Lower lobe of right lung (tissue), 2 donors: ENCODE measurements at regions not wholly inside any gene's neighbourhood (a gene's known extent, or its start where the extent isn't known, plus 50 kb on each side); places are given as distances from the start of the nearest gene placed in this dataset.
"Not testable (repeated sequence)": the region's sequence is repeated elsewhere in the genome, so short reads cannot be mapped to it uniquely, and the experiment has no call there.

Source experiments
- ATAC-seq, 2 donors: fragments of 200-7000 bp; cut with Tn5 transposase; one replicate each; pipeline ENCODE4 v1.9.1; 2020 to 2022; ENCODE audit warnings: mild to moderate bottlenecking in 2 of 2, moderate library complexity in 2 of 2
- DNase-seq: peaks from one replicate; pipeline ENCODE4 v3.0.0-alpha.2; 2020
- H3K27ac ChIP-seq: fragments of 200-600 bp; one replicate; pipeline ENCODE4 v1.8.0; 2022
- H3K27me3 ChIP-seq: fragments of 200-600 bp; one replicate; pipeline ENCODE4 v1.8.0; 2022; ENCODE audit warnings: low read depth
- H3K36me3 ChIP-seq: fragments of 200-600 bp; one replicate; pipeline ENCODE4 v1.8.0; 2022; ENCODE audit warnings: mild to moderate bottlenecking
- H3K4me1 ChIP-seq: fragments of 200-600 bp; one replicate; pipeline ENCODE4 v1.8.0; 2022
- H3K4me3 ChIP-seq: fragments of 200-600 bp; one replicate; pipeline ENCODE4 v1.8.0; 2022; ENCODE audit warnings: mild to moderate bottlenecking
- H3K9me3 ChIP-seq: fragments of 200-600 bp; one replicate; pipeline ENCODE4 v1.8.0; 2022
- intact Hi-C: fragments of 100-400 bp; cut with DNase I; formaldehyde crosslinking; loops from one replicate; pipeline ENCODE4 v1.11.0; 2022
- TF ChIP-seq, protein P1 (sequence below): fragments of 200-600 bp; IDR thresholded peaks from one replicate; pipeline ENCODE4 v1.8.0; 2022; ENCODE audit warnings: antibody characterized with exemption, mild to moderate bottlenecking
- donor health status: DM: no; HTN: yes; CAD: no; lungs with severe emphysema.

DNA sequence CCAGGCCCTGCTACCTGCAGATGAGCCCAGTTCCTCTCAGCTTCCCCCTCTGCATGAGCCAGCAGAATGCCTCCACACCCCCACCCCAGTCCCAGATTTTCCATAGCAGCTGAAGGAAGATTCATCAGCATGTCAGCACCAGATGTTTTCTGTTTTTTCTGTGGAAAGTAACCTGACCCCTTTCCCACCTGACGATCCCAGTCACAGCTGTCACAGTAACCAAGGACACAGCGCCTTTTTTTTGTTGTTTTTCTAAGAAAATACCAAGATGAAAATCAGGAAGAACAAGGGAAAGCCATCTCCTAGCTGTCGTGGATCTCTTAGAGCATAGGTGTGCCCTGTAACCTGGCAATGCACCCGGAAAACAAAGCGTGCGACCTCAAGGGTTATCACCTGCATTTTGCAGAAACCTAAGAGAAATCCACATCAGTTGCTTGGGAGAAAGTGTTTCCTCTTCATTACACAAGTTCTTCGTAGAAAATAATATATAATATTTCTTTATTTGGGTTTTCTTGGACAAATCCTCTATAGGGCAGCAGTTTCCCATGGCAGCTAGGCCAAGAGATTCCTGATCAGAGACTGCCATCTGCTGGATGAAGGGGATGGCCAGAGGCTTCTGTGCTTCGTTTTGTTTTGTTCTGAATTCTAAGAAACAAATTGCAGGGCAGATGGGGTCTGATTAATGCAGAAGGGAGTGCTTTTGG, 401.9 kb downstream of the TNS3 start:
- Histone ChIP-seq H3K4me3 (no peak overlapping the region), H3K36me3 (no peaks in the 10 kb centered on the region), H3K4me1 (peaks cover 8% of the 10 kb centered on the region), H3K27me3 (no peaks in the 10 kb centered on the region), H3K9me3 (no peaks in the 10 kb centered on the region), H3K27ac (no peak overlapping the region)
- DNase-seq (no peak), ATAC-seq (peak; percentile 64 to 83)
- TF ChIP-seq, protein P1, sequence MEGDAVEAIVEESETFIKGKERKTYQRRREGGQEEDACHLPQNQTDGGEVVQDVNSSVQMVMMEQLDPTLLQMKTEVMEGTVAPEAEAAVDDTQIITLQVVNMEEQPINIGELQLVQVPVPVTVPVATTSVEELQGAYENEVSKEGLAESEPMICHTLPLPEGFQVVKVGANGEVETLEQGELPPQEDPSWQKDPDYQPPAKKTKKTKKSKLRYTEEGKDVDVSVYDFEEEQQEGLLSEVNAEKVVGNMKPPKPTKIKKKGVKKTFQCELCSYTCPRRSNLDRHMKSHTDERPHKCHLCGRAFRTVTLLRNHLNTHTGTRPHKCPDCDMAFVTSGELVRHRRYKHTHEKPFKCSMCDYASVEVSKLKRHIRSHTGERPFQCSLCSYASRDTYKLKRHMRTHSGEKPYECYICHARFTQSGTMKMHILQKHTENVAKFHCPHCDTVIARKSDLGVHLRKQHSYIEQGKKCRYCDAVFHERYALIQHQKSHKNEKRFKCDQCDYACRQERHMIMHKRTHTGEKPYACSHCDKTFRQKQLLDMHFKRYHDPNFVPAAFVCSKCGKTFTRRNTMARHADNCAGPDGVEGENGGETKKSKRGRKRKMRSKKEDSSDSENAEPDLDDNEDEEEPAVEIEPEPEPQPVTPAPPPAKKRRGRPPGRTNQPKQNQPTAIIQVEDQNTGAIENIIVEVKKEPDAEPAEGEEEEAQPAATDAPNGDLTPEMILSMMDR = peak; percentile 82
- intact Hi-C loops = loop anchor here (10.0 kb wide), 1 partner anchor 1265 kb away; no protein-coding TSS in a partner anchor

DNA sequence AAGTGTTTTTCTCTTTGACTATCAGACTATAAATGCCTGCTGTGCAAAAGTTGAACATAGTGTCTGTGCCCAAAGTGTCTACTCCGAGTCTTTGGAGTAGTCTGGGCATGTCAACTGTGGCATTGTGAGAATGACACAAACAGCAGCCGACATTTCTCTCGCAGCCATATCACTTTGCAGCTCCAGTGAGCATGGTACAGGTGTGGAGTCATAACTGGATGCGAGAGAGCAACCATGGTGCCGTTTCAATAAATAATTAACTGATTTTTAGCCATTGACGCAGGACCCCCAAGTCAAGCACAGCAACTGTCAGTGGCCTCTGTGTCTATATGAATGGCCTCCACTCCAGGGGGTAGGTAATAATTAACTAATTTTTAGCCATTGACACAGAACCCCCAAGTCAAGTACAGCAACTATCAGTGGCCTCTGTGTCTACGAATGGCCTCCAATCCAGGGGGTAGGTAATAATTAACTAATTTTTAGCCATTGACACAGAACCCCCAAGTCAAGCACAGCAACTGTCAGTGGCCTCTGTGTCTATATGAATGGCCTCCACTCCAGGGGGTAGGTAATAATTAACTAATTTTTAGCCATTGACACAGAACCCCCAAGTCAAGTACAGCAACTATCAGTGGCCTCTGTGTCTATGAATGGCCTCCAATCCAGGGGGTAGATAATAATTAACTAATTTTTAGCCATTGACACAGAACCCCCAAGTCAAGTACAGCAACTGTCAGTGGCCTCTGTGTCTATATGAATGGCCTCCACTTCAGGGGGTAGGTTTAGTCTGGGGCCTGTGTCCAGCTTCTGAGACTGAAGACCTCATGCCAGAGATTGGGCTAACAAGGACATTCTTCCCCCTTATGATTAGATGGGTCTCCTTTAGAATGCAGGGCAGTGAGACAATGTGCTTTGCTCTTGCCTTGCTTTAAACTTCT, 409.0 kb downstream of the TNS3 start:
- ATAC-seq, H3K4me1 ChIP-seq, H3K36me3 ChIP-seq, H3K9me3 ChIP-seq, DNase-seq, H3K27ac ChIP-seq, intact Hi-C loops, H3K4me3 ChIP-seq, H3K27me3 ChIP-seq: not testable (repeated sequence)

DNA sequence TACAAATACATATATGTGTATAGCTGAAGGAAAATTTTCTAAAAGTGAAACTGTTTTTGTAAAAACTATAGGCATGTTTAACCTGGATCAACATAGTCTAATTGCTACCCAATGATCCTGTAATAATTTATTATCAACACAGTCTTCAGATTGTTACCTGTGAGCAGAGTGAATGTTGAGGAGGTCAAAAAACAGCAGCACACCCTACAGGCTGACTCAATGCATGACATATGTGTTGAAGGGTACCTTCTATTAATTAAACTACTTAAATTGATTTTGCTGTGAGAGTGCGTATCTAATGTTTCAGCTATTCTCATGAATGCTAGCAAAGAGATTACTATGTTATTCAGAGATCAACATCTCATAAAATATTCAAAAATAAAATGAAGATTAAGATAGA, 411.4 kb downstream of the TNS3 start:
- Histone ChIP-seq H3K4me3 (no peak overlapping the region), H3K27ac (no peak overlapping the region), H3K27me3 (no peaks in the 10 kb centered on the region), H3K9me3 (no peaks in the 10 kb centered on the region), H3K4me1 (no peaks in the 10 kb centered on the region), H3K36me3 (no peaks in the 10 kb centered on the region)
- no peak for DNase-seq
- peak in 1 of 2 donors; percentile 59 for ATAC-seq
- TF ChIP-seq, protein P1 = peak; percentile 18
- intact Hi-C loops = no loop called here

DNA sequence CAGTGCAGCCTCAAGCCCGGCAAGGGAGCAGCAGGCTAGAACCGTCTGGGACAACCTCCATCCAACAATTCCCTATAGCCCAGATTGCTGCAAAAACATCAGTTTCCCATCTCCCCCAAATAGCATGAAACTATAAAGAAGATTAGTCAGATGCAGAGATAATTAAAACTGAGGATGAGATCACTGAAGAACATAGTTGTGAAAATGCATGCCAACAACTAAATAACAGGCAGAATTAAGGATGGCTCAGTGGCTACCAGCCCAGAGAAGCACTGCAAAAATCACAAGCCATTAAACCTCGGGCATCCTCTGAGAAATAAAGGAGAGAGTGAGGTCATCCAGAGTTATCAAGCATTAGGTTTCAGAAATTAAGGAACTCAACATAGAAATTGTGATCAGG, 427.1 kb downstream of the TNS3 start:
- Histone ChIP-seq H3K36me3 (no peaks in the 10 kb centered on the region), H3K27me3 (no peaks in the 10 kb centered on the region), H3K4me1 (peaks cover 24% of the 10 kb centered on the region), H3K27ac (no peak overlapping the region), H3K4me3 (no peak overlapping the region), H3K9me3 (no peaks in the 10 kb centered on the region)
- ATAC-seq (no peak), DNase-seq (no peak)
- TF ChIP-seq, protein P1 = no peak
- intact Hi-C loops = no loop called here

DNA sequence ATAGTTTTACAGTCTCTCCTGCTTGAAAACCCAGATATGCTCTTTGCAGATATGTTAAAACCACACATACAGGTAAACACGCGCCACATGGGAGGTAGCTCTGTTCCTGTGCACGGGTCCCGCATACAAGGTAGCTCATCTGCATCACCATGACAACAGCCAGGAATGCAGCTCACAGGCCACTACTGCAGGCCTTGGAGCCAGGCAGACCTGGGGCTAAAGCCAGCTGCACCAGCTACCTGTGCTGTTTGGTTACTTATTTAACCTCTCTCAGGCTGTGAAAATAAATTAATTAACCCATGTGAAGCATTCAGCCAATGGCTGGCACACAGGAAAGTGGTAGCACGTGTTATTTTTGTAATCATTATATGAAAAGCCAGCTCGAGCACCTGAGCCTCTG, 428.3 kb downstream of the TNS3 start:
- H3K36me3 ChIP-seq = no peaks in the 10 kb centered on the region
- intact Hi-C loops = no loop called here
- peak; percentile 73 for DNase-seq

More for the DNA sequence above, 428.3 kb downstream of the TNS3 start:
- TF ChIP-seq, protein P1 = no peak
- H3K27ac ChIP-seq = peak overlapping the region; percentile 19
- no peaks in the 10 kb centered on the region for H3K27me3 ChIP-seq
- H3K9me3 ChIP-seq = no peaks in the 10 kb centered on the region
- peak; percentile 91 to 93 for ATAC-seq
- no peak overlapping the region for H3K4me3 ChIP-seq
- H3K4me1 ChIP-seq = peaks cover 30% of the 10 kb centered on the region
